ENCODE measurements at regions not wholly inside any gene's neighbourhood (a gene's known extent, or its start where the extent isn't known, plus 50 kb on each side); places are given as distances from the start of the nearest gene placed in this dataset.

GRCh38 chr5:171585981-171586380 lies 166.5 kb downstream of the FGF18 start:
- H3K27me3 Mint-ChIP-seq (ENCODE audit: low read depth in 2 of 2), result peaks cover 0 to 6% of the 10 kb centered on the region in 2 donors
- WGBS (ENCODE audit: insufficient coverage), result 92% methylated on average over 9 of the region's 9 CpGs
- no peaks in the 10 kb centered on the region for H3K27me3 ChIP-seq (ENCODE audit: control insufficient read depth, insufficient read depth, low read length)
- H3K36me3 ChIP-seq (ENCODE audit: control insufficient read depth, insufficient read depth, low read length), result no peaks in the 10 kb centered on the region
- H3K36me3 Mint-ChIP-seq, result no peaks in the 10 kb centered on the region
- H3K4me3 ChIP-seq (ENCODE audit: low read length), result no peak overlapping the region
- no peaks in the 10 kb centered on the region for H3K9me3 ChIP-seq (ENCODE audit: control insufficient read depth, insufficient read depth, low read length)
- H3K27ac ChIP-seq (ENCODE audit: low read length), result no peak overlapping the region
- intact Hi-C loops (cut with micrococcal nuclease), result no loop called here
- no peaks in the 10 kb centered on the region for H3K9me3 Mint-ChIP-seq
- TF ChIP-seq CTCF (IDR thresholded peaks at IDR 0.05), result no peak
- DNase-seq (no peak), ATAC-seq (no peak)
- H3K4me3 Mint-ChIP-seq, result no peak overlapping the region
- no peaks in the 10 kb centered on the region for H3K4me1 ChIP-seq (ENCODE audit: control insufficient read depth, insufficient read depth, low read length)
- H3K4me1 Mint-ChIP-seq, result no peaks in the 10 kb centered on the region
- H3K27ac Mint-ChIP-seq, result no peak overlapping the region

- Histone ChIP-seq H3K27ac (ENCODE audit: low read length) (no peak overlapping the region), H3K36me3 (ENCODE audit: control insufficient read depth, insufficient read depth, low read length) (no peaks in the 10 kb centered on the region), H3K27me3 (ENCODE audit: control insufficient read depth, insufficient read depth, low read length) (no peaks in the 10 kb centered on the region), H3K4me1 (ENCODE audit: control insufficient read depth, insufficient read depth, low read length) (no peaks in the 10 kb centered on the region), H3K4me3 (ENCODE audit: low read length) (no peak overlapping the region), H3K9me3 (ENCODE audit: control insufficient read depth, insufficient read depth, low read length) (no peaks in the 10 kb centered on the region)
- peaks cover 0 to 7% of the 10 kb centered on the region in 2 donors for H3K27me3 Mint-ChIP-seq (ENCODE audit: low read depth in 2 of 2)
- H3K9me3 Mint-ChIP-seq, result no peaks in the 10 kb centered on the region
- H3K4me3 Mint-ChIP-seq, result no peak overlapping the region
- DNase-seq (no peak), ATAC-seq (no peak)
- intact Hi-C loops (cut with micrococcal nuclease), result no loop called here
- no peaks in the 10 kb centered on the region for H3K4me1 Mint-ChIP-seq
- no peak for TF ChIP-seq CTCF (IDR thresholded peaks at IDR 0.05)
- no peak overlapping the region for H3K27ac Mint-ChIP-seq
- WGBS (ENCODE audit: insufficient coverage), result 77% methylated on average over 4 of the region's 4 CpGs
- H3K36me3 Mint-ChIP-seq, result no peaks in the 10 kb centered on the region
Measured at GRCh38 chr5:171586436-171586835, 167.0 kb downstream of the FGF18 start.

- no peak for DNase-seq
- ATAC-seq, result no peak
- WGBS (ENCODE audit: insufficient coverage), result 82% methylated on average over 1 of the region's 1 CpG
- Histone ChIP-seq H3K4me1 (ENCODE audit: control insufficient read depth, insufficient read depth, low read length) (no peaks in the 10 kb centered on the region), H3K27me3 (ENCODE audit: control insufficient read depth, insufficient read depth, low read length) (no peaks in the 10 kb centered on the region), H3K36me3 (ENCODE audit: control insufficient read depth, insufficient read depth, low read length) (no peaks in the 10 kb centered on the region), H3K27ac (ENCODE audit: low read length) (no peak overlapping the region), H3K4me3 (ENCODE audit: low read length) (no peak overlapping the region), H3K9me3 (ENCODE audit: control insufficient read depth, insufficient read depth, low read length) (no peaks in the 10 kb centered on the region)
- no peaks in the 10 kb centered on the region for H3K9me3 Mint-ChIP-seq
- intact Hi-C loops (cut with micrococcal nuclease), result no loop called here
- no peaks in the 10 kb centered on the region for H3K36me3 Mint-ChIP-seq
- TF ChIP-seq CTCF (IDR thresholded peaks at IDR 0.05), result no peak
- H3K4me3 Mint-ChIP-seq, result no peak overlapping the region
- no peaks in the 10 kb centered on the region for H3K4me1 Mint-ChIP-seq
- H3K27ac Mint-ChIP-seq, result no peak overlapping the region
- peaks cover 0 to 7% of the 10 kb centered on the region in 2 donors for H3K27me3 Mint-ChIP-seq (ENCODE audit: low read depth in 2 of 2)
Measured at GRCh38 chr5:171588046-171588445, 168.6 kb downstream of the FGF18 start.

- Mint-ChIP-seq H3K27me3 (ENCODE audit: low read depth in 2 of 2) (peaks cover 0 to 7% of the 10 kb centered on the region in 2 donors), H3K4me3 (no peak overlapping the region), H3K9me3 (no peaks in the 10 kb centered on the region), H3K36me3 (no peaks in the 10 kb centered on the region), H3K27ac (no peak overlapping the region), H3K4me1 (no peaks in the 10 kb centered on the region)
- intact Hi-C loops (cut with micrococcal nuclease), result no loop called here
- DNase-seq (no peak), ATAC-seq (no peak)
- no peaks in the 10 kb centered on the region for H3K36me3 ChIP-seq (ENCODE audit: control insufficient read depth, insufficient read depth, low read length)
- 94% methylated on average over 7 of the region's 8 CpGs for WGBS (ENCODE audit: insufficient coverage)
- H3K27me3 ChIP-seq (ENCODE audit: control insufficient read depth, insufficient read depth, low read length), result no peaks in the 10 kb centered on the region
- H3K27ac ChIP-seq (ENCODE audit: low read length), result no peak overlapping the region
- H3K9me3 ChIP-seq (ENCODE audit: control insufficient read depth, insufficient read depth, low read length), result no peaks in the 10 kb centered on the region
- H3K4me3 ChIP-seq (ENCODE audit: low read length), result no peak overlapping the region
- H3K4me1 ChIP-seq (ENCODE audit: control insufficient read depth, insufficient read depth, low read length), result no peaks in the 10 kb centered on the region
- TF ChIP-seq CTCF (IDR thresholded peaks at IDR 0.05), result no peak
Measured at GRCh38 chr5:171588790-171589189, 169.3 kb downstream of the FGF18 start.
